ENCODE measurements at regions not wholly inside any gene's neighbourhood (a gene's known extent, or its start where the extent isn't known, plus 50 kb on each side); places are given as distances from the start of the nearest gene placed in this dataset.

DNA sequence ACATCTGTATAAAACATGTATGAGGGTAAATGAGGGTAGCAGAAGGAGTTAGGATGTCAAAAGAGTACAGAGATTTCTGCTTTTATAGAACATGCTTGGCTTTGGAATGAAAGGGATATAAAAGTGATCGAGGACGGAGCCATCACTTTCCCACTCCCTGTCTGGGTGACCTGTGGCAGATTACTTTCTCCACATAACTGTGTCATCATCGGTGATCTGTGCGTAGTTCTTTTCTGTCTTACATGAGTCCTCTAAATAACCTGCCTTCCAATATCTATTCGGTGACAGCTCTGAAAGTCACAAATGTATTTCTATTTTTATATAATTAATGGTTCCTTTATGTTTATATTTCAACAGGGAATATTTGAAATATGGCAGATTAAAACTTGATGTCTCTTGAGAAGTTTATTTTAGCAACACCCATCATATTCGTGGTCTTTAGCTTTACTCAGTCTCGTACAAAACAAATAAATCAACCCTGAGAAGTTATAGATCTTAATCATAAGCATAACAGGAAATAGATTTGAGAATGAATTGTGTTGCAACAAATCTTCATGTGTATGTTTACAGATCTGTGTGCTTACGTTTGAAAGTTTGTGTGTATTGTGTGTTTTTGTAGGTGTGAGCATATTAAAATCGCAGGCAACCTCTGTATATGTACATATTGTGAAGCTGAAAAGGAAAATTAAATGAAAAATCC is 1094.3 kb downstream of the EFNB2 start:
- Histone ChIP-seq H3K4me3 (ENCODE audit: low read depth, low read length) (no peak overlapping the region), H3K27ac (ENCODE audit: extremely low read depth, low read depth, low read length) (no peak overlapping the region), H3K4me1 (ENCODE audit: control insufficient read depth, insufficient read depth, low read length) (no peaks in the 10 kb centered on the region), H3K9me3 (ENCODE audit: control insufficient read depth, insufficient read depth, low read depth, low read length) (no peaks in the 10 kb centered on the region), H3K36me3 (ENCODE audit: control insufficient read depth in 2 of 2, insufficient read depth in 1 of 2, low read length in 2 of 2) (no peaks in the 10 kb centered on the region)
- ChIA-PET POLR2A (no interaction called here), CTCF (no interaction called here)
- TF ChIP-seq, protein P1, sequence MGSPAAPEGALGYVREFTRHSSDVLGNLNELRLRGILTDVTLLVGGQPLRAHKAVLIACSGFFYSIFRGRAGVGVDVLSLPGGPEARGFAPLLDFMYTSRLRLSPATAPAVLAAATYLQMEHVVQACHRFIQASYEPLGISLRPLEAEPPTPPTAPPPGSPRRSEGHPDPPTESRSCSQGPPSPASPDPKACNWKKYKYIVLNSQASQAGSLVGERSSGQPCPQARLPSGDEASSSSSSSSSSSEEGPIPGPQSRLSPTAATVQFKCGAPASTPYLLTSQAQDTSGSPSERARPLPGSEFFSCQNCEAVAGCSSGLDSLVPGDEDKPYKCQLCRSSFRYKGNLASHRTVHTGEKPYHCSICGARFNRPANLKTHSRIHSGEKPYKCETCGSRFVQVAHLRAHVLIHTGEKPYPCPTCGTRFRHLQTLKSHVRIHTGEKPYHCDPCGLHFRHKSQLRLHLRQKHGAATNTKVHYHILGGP (tag by site-specific recombination; IDR thresholded peaks at IDR 0.05), result no peak
- no peak for TF ChIP-seq ZNF776 (tag by site-specific recombination; IDR thresholded peaks at IDR 0.05; ENCODE audit: borderline replicate concordance)
- TF ChIP-seq BCL11B (tag by site-specific recombination; IDR thresholded peaks at IDR 0.05; ENCODE audit: low read depth), result no peak
- TF ChIP-seq ZNF266 (tag by site-specific recombination; IDR thresholded peaks at IDR 0.05; ENCODE audit: low read depth), result no peak
- TF ChIP-seq ZNF629 (tag by site-specific recombination; IDR thresholded peaks at IDR 0.05), result no peak
- no peak for TF ChIP-seq KLF9 (tag by site-specific recombination; IDR thresholded peaks at IDR 0.05; ENCODE audit: low read depth)
- TF ChIP-seq, protein P2, sequence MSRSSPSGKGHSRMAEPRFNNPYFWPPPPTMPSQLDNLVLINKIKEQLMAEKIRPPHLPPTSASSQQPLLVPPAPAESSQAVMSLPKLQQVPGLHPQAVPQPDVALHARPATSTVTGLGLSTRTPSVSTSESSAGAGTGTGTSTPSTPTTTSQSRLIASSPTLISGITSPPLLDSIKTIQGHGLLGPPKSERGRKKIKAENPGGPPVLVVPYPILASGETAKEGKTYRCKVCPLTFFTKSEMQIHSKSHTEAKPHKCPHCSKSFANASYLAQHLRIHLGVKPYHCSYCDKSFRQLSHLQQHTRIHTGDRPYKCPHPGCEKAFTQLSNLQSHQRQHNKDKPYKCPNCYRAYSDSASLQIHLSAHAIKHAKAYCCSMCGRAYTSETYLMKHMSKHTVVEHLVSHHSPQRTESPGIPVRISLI (tag by site-specific recombination; IDR thresholded peaks at IDR 0.05), result no peak
- no peak for TF ChIP-seq KLF8 (tag by site-specific recombination; IDR thresholded peaks at IDR 0.05)
- no peak for TF ChIP-seq SP7 (tag by site-specific recombination; IDR thresholded peaks at IDR 0.05)
- TF ChIP-seq KLF17 (tag by site-specific recombination; IDR thresholded peaks at IDR 0.05), result no peak
- TF ChIP-seq ZNF23 (tag by site-specific recombination; IDR thresholded peaks at IDR 0.05; ENCODE audit: borderline replicate concordance), result no peak
- TF ChIP-seq ZNF518A (tag by site-specific recombination; conservative IDR thresholded peaks at IDR 0.05; ENCODE audit: low read depth), result no peak
- no peak for TF ChIP-seq BCL11A (tag by site-specific recombination; IDR thresholded peaks at IDR 0.05; ENCODE audit: low read depth)
- no peak for TF ChIP-seq TCF7L2 (IDR thresholded peaks at IDR 0.05; ENCODE audit: borderline replicate concordance, low read depth, low read length)
- TF ChIP-seq ZFP41 (tag by site-specific recombination; IDR thresholded peaks at IDR 0.05; ENCODE audit: borderline replicate concordance), result no peak
- no peak for TF ChIP-seq ZNF521 (tag by site-specific recombination; IDR thresholded peaks at IDR 0.05)
- no peak for TF ChIP-seq ZNF610 (tag by site-specific recombination; IDR thresholded peaks at IDR 0.05; ENCODE audit: borderline replicate concordance)
- no peak for TF ChIP-seq AEBP2 (tag by site-specific recombination; IDR thresholded peaks at IDR 0.05; ENCODE audit: borderline replicate concordance)
- TF ChIP-seq ZNF660 (tag by site-specific recombination; IDR thresholded peaks at IDR 0.05), result no peak
- TF ChIP-seq ZNF202 (tag by site-specific recombination; IDR thresholded peaks at IDR 0.05; ENCODE audit: borderline replicate concordance), result no peak
